DND-41 (cell line): ENCODE measurements at regions not wholly inside any gene's neighbourhood (a gene's known extent, or its start where the extent isn't known, plus 50 kb on each side); places are given as distances from the start of the nearest gene placed in this dataset.

Source experiments
- CTCF ChIP-seq: IDR thresholded peaks from 2 replicates; pipeline ENCODE4 v1.5.1; 2012; ENCODE audit warnings: borderline replicate concordance, low read length, moderate library complexity, mild to moderate bottlenecking; ENCODE audit not compliant: poor library complexity, severe bottlenecking; ENCODE audit errors: extremely low read depth
- EZH2 ChIP-seq: IDR thresholded peaks from 3 replicates; pipeline ENCODE4 v1.6.1; 2012; ENCODE audit warnings: borderline replicate concordance, low read depth, mild to moderate bottlenecking, moderate library complexity, low read length, inconsistent platforms; ENCODE audit not compliant: severe bottlenecking

GRCh38 chr18:10298346-10298745 is 156.1 kb upstream of the APCDD1 start:
- TF ChIP-seq CTCF, result no peak
- no peak for TF ChIP-seq EZH2
